ENCODE measurements at regions not wholly inside any gene's neighbourhood (a gene's known extent, or its start where the extent isn't known, plus 50 kb on each side); places are given as distances from the start of the nearest gene placed in this dataset.

DNA sequence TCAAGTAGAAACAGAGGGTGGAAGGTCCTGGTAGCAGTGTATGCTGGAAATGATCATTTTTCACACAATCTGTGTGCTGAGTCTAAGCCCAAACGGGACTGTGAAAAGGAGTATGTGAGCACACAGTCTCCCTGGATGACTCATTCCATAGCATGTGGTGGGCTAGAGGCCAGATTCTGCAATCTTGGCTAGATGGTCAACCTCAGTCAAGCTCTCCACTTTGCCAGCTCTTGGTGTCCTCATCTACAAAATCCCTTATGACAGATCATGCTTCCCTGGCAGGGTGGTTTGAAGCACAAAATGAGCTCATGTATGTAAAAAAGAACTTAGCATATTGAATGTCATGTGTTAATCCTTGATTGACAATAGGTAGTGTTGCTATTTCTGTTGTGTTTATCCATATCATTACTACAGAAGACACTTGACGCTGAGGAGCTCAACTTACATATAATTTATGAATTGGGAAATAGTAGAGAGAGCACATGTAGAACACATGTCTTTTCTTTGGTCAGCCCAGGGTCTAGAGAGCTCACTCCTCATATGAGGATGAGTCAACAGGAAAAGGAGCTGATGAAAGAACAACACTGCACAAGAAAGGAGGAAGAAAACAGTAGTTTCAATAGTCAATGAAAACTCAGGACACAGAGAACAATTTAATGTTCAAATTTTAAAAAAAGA, 517.5 kb downstream of the BCL11B start:
- TF ChIP-seq, protein P1, sequence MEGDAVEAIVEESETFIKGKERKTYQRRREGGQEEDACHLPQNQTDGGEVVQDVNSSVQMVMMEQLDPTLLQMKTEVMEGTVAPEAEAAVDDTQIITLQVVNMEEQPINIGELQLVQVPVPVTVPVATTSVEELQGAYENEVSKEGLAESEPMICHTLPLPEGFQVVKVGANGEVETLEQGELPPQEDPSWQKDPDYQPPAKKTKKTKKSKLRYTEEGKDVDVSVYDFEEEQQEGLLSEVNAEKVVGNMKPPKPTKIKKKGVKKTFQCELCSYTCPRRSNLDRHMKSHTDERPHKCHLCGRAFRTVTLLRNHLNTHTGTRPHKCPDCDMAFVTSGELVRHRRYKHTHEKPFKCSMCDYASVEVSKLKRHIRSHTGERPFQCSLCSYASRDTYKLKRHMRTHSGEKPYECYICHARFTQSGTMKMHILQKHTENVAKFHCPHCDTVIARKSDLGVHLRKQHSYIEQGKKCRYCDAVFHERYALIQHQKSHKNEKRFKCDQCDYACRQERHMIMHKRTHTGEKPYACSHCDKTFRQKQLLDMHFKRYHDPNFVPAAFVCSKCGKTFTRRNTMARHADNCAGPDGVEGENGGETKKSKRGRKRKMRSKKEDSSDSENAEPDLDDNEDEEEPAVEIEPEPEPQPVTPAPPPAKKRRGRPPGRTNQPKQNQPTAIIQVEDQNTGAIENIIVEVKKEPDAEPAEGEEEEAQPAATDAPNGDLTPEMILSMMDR (conservative IDR thresholded peaks at IDR 0.05; ENCODE audit: low read depth, low read length), result no peak
- no peak for DNase-seq (ENCODE audit: low read depth)
- H3K4me3 ChIP-seq (ENCODE audit: low read depth, low read length), result no peak overlapping the region

DNA sequence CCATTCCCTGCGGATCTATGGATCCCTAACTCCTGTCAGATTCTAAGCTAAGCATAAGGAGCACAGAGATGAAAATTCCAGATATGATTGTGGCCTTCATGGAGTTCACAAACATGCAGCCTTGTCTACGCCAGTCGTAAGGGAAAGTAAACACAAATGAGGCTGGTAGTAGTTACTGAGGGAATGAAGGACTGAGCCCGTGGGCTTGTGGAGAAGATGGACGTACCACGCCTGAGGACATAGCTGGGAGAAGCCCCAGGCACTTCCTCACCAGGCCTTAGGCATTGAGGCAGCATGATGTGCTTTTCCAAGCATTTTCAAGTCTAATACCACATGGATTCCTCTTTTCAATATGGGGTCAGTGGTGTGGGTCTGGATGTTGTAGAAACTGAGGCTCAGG, 515.2 kb downstream of the BCL11B start:
- no peak overlapping the region for H3K4me3 ChIP-seq (ENCODE audit: low read depth, low read length)
- TF ChIP-seq, protein P1 (conservative IDR thresholded peaks at IDR 0.05; ENCODE audit: low read depth, low read length), result no peak
- DNase-seq (ENCODE audit: low read depth), result no peak

DNA sequence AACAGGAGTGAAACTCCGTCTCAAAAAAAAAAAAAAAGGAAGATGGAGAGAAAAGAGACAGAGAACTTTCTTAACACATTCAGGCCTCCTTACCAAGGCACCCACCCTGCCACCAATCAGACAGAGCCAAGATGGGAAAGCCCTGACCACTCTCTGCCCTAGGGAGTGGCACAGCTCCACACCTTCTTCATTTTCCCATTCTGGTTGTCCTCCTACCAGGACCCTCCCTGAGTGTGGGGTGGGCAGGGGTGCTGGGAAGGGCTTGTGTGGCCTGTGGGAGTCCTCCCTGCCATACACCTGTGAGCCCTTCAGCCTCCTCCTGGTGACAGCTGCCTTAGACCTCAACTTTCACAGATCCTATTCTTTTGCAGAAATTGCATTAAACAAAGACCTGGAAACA, 513.6 kb downstream of the BCL11B start:
- TF ChIP-seq, protein P1 (conservative IDR thresholded peaks at IDR 0.05; ENCODE audit: low read depth, low read length), result no peak
- no peak overlapping the region for H3K4me3 ChIP-seq (ENCODE audit: low read depth, low read length)
- DNase-seq (ENCODE audit: low read depth), result no peak

DNA sequence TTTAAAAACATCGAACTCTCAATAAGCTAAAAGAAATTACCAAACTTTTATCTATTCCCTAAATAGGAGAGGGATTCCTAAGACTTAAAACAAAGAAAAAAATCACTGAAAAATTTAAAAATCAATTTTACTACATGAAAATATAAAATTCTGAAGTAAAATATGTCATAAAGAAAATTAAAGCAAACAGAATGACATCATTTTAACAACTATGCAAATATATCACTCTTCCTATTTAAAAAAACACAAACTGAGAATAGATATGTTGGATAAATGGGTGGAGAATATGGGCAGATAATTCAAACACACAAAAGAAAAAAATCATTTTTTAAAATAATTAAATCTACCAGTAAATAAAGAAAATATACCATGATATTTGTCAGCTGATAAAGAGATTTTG, 510.0 kb downstream of the BCL11B start:
- no peak overlapping the region for H3K4me3 ChIP-seq (ENCODE audit: low read depth, low read length)
- TF ChIP-seq, protein P1 (conservative IDR thresholded peaks at IDR 0.05; ENCODE audit: low read depth, low read length), result no peak
- no peak for DNase-seq (ENCODE audit: low read depth)

DNA sequence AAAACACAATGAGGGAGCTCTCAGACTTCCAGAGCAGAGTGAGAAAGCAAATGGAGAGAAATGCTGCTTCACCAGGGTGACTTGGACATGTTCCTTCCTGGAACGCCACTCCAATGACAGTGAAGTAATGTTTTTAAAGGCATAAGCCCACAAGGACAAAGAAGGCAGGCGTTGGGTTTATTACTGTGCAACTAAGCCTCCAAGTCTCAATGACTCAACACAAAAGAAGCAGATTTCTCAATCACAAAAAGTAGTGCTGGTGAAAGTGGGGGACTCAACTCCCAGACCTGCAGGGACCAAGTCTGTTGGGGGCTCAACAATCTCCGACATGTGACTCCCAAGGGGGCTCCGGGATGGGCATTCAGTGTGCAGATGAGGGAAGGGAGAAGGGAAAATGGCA, 505.2 kb downstream of the BCL11B start:
- TF ChIP-seq, protein P1 (conservative IDR thresholded peaks at IDR 0.05; ENCODE audit: low read depth, low read length), result no peak
- no peak for DNase-seq (ENCODE audit: low read depth)
- no peak overlapping the region for H3K4me3 ChIP-seq (ENCODE audit: low read depth, low read length)

DNA sequence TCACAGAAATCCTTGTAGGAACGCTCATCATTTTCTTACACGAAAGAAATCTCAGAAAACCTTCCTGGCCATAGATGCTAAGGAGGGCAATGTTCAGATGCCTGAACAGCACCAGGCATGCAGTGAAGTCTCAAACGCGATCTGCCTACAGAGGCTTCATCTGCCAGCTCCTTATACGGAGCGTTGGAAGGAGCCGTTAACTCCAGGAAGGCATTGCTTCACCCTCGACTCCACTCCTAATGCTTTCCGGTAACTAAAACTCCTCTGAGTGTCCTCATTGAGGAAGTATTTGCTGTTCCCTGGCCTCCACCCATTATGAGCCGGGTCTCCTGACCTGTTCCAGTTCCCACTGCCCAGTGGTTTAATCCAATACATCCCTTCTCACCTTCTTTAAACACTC, 502.7 kb downstream of the BCL11B start:
- TF ChIP-seq, protein P1 (conservative IDR thresholded peaks at IDR 0.05; ENCODE audit: low read depth, low read length), result no peak
- DNase-seq (ENCODE audit: low read depth), result no peak
- no peak overlapping the region for H3K4me3 ChIP-seq (ENCODE audit: low read depth, low read length)

DNA sequence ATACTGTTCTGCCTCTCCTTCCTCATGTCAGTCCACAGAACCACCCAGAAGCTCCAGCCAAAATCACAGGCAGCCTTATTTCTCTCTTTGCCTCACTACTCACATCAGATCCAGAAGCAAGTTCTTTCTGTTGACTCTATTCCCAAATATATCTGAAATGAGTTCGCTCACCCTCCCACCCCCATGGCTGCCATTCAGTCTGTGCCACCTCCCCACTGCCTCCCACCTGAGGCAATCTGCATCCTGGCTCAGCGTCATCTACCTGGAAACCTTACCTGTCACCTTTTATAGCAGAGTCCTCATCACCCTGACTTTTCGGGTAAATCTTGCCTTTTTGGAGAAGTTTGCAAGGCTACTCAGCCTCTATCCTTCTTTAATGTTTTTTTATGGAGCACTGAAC, 501.8 kb downstream of the BCL11B start:
- no peak for DNase-seq (ENCODE audit: low read depth)
- no peak overlapping the region for H3K4me3 ChIP-seq (ENCODE audit: low read depth, low read length)
- TF ChIP-seq, protein P1 (conservative IDR thresholded peaks at IDR 0.05; ENCODE audit: low read depth, low read length), result no peak

Measured in choroid plexus epithelial cell (primary cell).